HG03457 (cell line): ENCODE measurements at regions not wholly inside any gene's neighbourhood (a gene's known extent, or its start where the extent isn't known, plus 50 kb on each side); places are given as distances from the start of the nearest gene placed in this dataset.

Experiments used
- ATAC-seq: cut with Tn5 transposase; IDR thresholded peaks from one replicate; pipeline ENCODE4 v1.9.1; 2021; ENCODE audit warnings: moderate number of reproducible peaks; ENCODE audit not compliant: unreplicated experiment

- ATAC-seq, result no peak
Observed at GRCh38 chr14:44720707-44721106, 213.6 kb upstream of the FSCB start.

- no peak for ATAC-seq
Observed at GRCh38 chr14:44712024-44712815, 205.1 kb upstream of the FSCB start.

GRCh38 chr14:44701563-44702263 is 194.6 kb upstream of the FSCB start:
- ATAC-seq, result no peak

- no peak for ATAC-seq
Observed at GRCh38 chr14:44700694-44701093, 193.6 kb upstream of the FSCB start.

GRCh38 chr14:44700184-44700583 is 193.1 kb upstream of the FSCB start:
- no peak for ATAC-seq

GRCh38 chr14:44699391-44699790 is 192.3 kb upstream of the FSCB start:
- no peak for ATAC-seq

GRCh38 chr14:44669496-44669895 is 162.4 kb upstream of the FSCB start:
- no peak for ATAC-seq

- ATAC-seq, result no peak
Observed at GRCh38 chr14:44663136-44663535, 156.1 kb upstream of the FSCB start.

GRCh38 chr14:44662250-44662891 is 155.3 kb upstream of the FSCB start:
- ATAC-seq, result no peak

- no peak for ATAC-seq
Observed at GRCh38 chr14:44658389-44658696, 151.3 kb upstream of the FSCB start.

GRCh38 chr14:44657696-44658388 is 150.8 kb upstream of the FSCB start:
- no peak for ATAC-seq

- no peak for ATAC-seq
Observed at GRCh38 chr14:44657203-44657602, 150.1 kb upstream of the FSCB start.

GRCh38 chr14:44654591-44654990 is 147.5 kb upstream of the FSCB start:
- ATAC-seq, result no peak

GRCh38 chr14:44653641-44654040 is 146.6 kb upstream of the FSCB start:
- ATAC-seq, result no peak

- ATAC-seq, result no peak
Observed at GRCh38 chr14:44652640-44653039, 145.6 kb upstream of the FSCB start.

GRCh38 chr14:44649061-44649460 is 142.0 kb upstream of the FSCB start:
- no peak for ATAC-seq

- ATAC-seq, result no peak
Observed at GRCh38 chr14:44640416-44640815, 133.3 kb upstream of the FSCB start.

- ATAC-seq, result no peak
Observed at GRCh38 chr14:44639781-44640385, 132.8 kb upstream of the FSCB start.

GRCh38 chr14:44634692-44635091 is 127.6 kb upstream of the FSCB start:
- no peak for ATAC-seq

- ATAC-seq, result no peak
Observed at GRCh38 chr14:44626423-44626822, 119.3 kb upstream of the FSCB start.

- ATAC-seq, result no peak
Observed at GRCh38 chr14:44625098-44625497, 118.0 kb upstream of the FSCB start.
